PC-9 (cell line): ENCODE measurements at regions not wholly inside any gene's neighbourhood (a gene's known extent, or its start where the extent isn't known, plus 50 kb on each side); places are given as distances from the start of the nearest gene placed in this dataset.

Experiments used
- EZH2 ChIP-seq: fragments of 200-600 bp; sonication (generic); IDR thresholded peaks from 2 replicates; pipeline ENCODE4 v1.8.0; 2017; ENCODE audit warnings: antibody characterized with exemption, low read depth
- TF ChIP-seq, protein P1 (sequence below): fragments of 200-600 bp; sonication (generic); conservative IDR thresholded peaks from 2 replicates; pipeline ENCODE4 v1.6.1; 2017; ENCODE audit warnings: mixed run types, antibody characterized with exemption, mild to moderate bottlenecking, moderate library complexity

DNA sequence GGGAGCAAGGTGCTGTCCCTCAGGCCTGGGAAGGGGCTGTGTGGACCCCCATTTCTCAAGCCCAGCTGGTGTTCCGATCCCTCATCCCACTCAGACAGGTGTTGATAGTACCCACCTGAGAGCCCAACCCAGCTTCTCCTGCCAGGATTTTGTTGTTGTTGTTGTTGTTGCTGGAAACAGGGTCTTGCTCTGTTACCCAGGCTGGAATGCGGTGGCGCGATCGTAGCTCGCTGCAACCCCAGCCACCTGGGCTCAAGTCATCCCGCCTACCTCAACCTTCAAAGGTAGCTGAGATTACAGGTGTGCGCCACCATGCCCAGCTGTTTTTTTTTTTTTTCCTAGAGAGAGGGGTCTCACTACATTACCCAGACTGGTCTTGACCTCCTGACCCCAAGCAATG is 209.9 kb downstream of the PHETA1 start:
- TF ChIP-seq, protein P1, sequence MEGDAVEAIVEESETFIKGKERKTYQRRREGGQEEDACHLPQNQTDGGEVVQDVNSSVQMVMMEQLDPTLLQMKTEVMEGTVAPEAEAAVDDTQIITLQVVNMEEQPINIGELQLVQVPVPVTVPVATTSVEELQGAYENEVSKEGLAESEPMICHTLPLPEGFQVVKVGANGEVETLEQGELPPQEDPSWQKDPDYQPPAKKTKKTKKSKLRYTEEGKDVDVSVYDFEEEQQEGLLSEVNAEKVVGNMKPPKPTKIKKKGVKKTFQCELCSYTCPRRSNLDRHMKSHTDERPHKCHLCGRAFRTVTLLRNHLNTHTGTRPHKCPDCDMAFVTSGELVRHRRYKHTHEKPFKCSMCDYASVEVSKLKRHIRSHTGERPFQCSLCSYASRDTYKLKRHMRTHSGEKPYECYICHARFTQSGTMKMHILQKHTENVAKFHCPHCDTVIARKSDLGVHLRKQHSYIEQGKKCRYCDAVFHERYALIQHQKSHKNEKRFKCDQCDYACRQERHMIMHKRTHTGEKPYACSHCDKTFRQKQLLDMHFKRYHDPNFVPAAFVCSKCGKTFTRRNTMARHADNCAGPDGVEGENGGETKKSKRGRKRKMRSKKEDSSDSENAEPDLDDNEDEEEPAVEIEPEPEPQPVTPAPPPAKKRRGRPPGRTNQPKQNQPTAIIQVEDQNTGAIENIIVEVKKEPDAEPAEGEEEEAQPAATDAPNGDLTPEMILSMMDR = no peak
- TF ChIP-seq EZH2 = no peak
